T-cell (primary cell): ENCODE measurements at regions not wholly inside any gene's neighbourhood (a gene's known extent, or its start where the extent isn't known, plus 50 kb on each side); places are given as distances from the start of the nearest gene placed in this dataset.
"Not testable (repeated sequence)": the region's sequence is repeated elsewhere in the genome, so short reads cannot be mapped to it uniquely, and the experiment has no call there.

Experiments
- ATAC-seq, 4 experiments: fragments of 200-7000 bp in 3 of 4; fragments of 150-1000 bp in 1 of 4; cut with Tn5 transposase; replicated peaks in 1 of 4; 1 replicate in 3 of 4; 2 replicates in 1 of 4; pipeline ENCODE4 v1.10.0; 2021; ENCODE audit warnings: moderate library complexity in 3 of 4, mild to moderate bottlenecking in 2 of 4, moderate number of reproducible peaks in 1 of 4
- CTCF ChIA-PET, 2 donors: fragments of 300-600 bp; sonication (Branson Sonifier 250); formaldehyde crosslinking; loops; one replicate each; lab custom pipeline; 2022; ENCODE audit warnings: antibody characterized with exemption in 2 of 2; lab: Charles Lee
- POLR2A ChIA-PET, 2 donors: fragments of 300-600 bp; sonication (Branson Sonifier 250); formaldehyde crosslinking; loops; one replicate each; lab custom pipeline; 2022; ENCODE audit warnings: antibody characterized with exemption in 2 of 2; lab: Charles Lee
- DNase-seq, 35 experiments: peaks; one replicate each; pipeline versions ENCODE4 v3.0.0 to v3.0.0-alpha.2; 2013 to 2023
- H3K27ac ChIP-seq: one replicate; pipeline ENCODE4 v1.5.1; 2013; ENCODE audit warnings: low read length
- H3K27me3 ChIP-seq, 2 experiments: replicated peaks in 1 of 2; 1 replicate in 1 of 2; 2 replicates in 1 of 2; pipeline versions ENCODE4 v1.6.1 to v1.7.0; 2013; ENCODE audit warnings: low read length in 1 of 2, mixed read lengths in 1 of 2; ENCODE audit not compliant: control insufficient read depth in 2 of 2, insufficient read depth in 2 of 2; ENCODE audit errors: extremely low read depth in 1 of 2
- H3K36me3 ChIP-seq, 2 donors: 1 replicate in 1 of 2; 2 replicates in 1 of 2; pipeline versions ENCODE4 v1.6.1 to v1.7.0; 2013; ENCODE audit warnings: low read length in 1 of 2; ENCODE audit not compliant: control insufficient read depth in 2 of 2, insufficient read depth in 1 of 2; ENCODE audit errors: extremely low read depth in 1 of 2
- H3K4me1 ChIP-seq, 2 experiments: 1 replicate in 1 of 2; 2 replicates in 1 of 2; pipeline versions ENCODE4 v1.6.1 to v1.7.0; 2013; ENCODE audit warnings: low read length in 2 of 2, mixed read lengths in 1 of 2; ENCODE audit not compliant: insufficient read depth in 2 of 2, control insufficient read depth in 1 of 2; ENCODE audit errors: extremely low read depth in 1 of 2
- H3K4me3 ChIP-seq, 2 donors: 1 replicate in 1 of 2; 2 replicates in 1 of 2; pipeline versions ENCODE4 v1.5.1 to v1.7.0; 2013; ENCODE audit warnings: mild to moderate bottlenecking in 2 of 2, low read length in 1 of 2, moderate library complexity in 1 of 2; ENCODE audit not compliant: control insufficient read depth in 1 of 2; ENCODE audit errors: extremely low read depth in 1 of 2
- H3K9me3 ChIP-seq: 2 replicates; pipeline ENCODE4 v1.7.0; 2013
- H3K27ac Mint-ChIP-seq, 2 donors: one replicate each; pipeline ENCODE4 v1.8.0; 2020 to 2021; ENCODE audit warnings: mild to moderate bottlenecking in 2 of 2, mixed read lengths in 2 of 2
- H3K27me3 Mint-ChIP-seq, 2 donors: one replicate each; pipeline ENCODE4 v1.8.0; 2021 to 2022; ENCODE audit warnings: mixed read lengths in 2 of 2
- H3K36me3 Mint-ChIP-seq: one replicate; pipeline ENCODE4 v1.8.0; 2021; ENCODE audit warnings: mixed read lengths
- H3K4me1 Mint-ChIP-seq, 3 donors: one replicate each; pipeline ENCODE4 v1.8.0; 2020 to 2022; ENCODE audit warnings: mixed read lengths in 3 of 3, mild to moderate bottlenecking in 1 of 3
- H3K4me3 Mint-ChIP-seq, 3 donors: one replicate each; pipeline ENCODE4 v1.8.0; 2020 to 2022; ENCODE audit warnings: mild to moderate bottlenecking in 3 of 3, mixed read lengths in 3 of 3, moderate library complexity in 3 of 3
- H3K9me3 Mint-ChIP-seq, 3 donors: one replicate each; pipeline ENCODE4 v1.8.0; 2020 to 2022; ENCODE audit warnings: mixed read lengths in 3 of 3
- WGBS: methylation state at CpG from one replicate; pipeline ENCODE4 v1.1.5; 2013; ENCODE audit warnings: missing lambda C conversion rate; ENCODE audit not compliant: insufficient coverage; 5-methylcytosine and 5-hydroxymethylcytosine counted together

- no peaks in the 10 kb centered on the region for H3K27me3 ChIP-seq
- H3K9me3 ChIP-seq: no peaks in the 10 kb centered on the region
- ChIA-PET CTCF (no interaction called here), POLR2A (no interaction called here)
- Mint-ChIP-seq H3K36me3 (no peaks in the 10 kb centered on the region), H3K27me3 (no peaks in the 10 kb centered on the region), H3K4me1 (no peaks in the 10 kb centered on the region), H3K27ac (no peak overlapping the region), H3K4me3 (no peak overlapping the region), H3K9me3 (peaks cover 12 to 28% (median 18%) of the 10 kb centered on the region in 3 donors)
- H3K4me3 ChIP-seq: no peak overlapping the region
- H3K27ac ChIP-seq: no peak overlapping the region
- H3K36me3 ChIP-seq: no peaks in the 10 kb centered on the region
- no peaks in the 10 kb centered on the region for H3K4me1 ChIP-seq
- no peak for ATAC-seq
- DNase-seq: no peak
- WGBS: 69% methylated on average over 4 of the region's 7 CpGs
Measured at GRCh38 chr6:67467341-67467740, 1167.7 kb upstream of the ADGRB3 start.

DNA sequence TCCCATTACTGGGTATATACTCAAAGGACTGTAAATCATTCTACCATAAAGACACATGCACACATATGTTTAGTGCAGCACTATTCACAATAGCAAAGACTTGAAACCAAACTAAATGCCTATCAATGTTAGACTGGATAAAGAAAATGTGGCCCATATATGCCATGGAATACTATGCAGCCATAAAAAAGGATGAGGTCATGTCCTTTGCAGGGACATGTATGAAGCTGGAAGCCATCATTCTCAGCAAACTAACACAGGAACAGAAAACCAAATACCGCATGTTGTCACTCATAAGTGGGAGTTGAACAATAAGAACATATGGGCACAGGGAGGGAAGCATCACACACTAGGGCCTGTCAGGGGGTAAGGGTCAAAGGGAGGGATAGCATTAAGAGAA is 1172.4 kb upstream of the ADGRB3 start:
- POLR2A ChIA-PET, H3K27me3 Mint-ChIP-seq, H3K27me3 ChIP-seq, H3K27ac ChIP-seq, H3K27ac Mint-ChIP-seq, ATAC-seq, H3K9me3 ChIP-seq, H3K4me3 ChIP-seq, CTCF ChIA-PET, H3K36me3 Mint-ChIP-seq, H3K4me1 Mint-ChIP-seq, DNase-seq, H3K36me3 ChIP-seq, H3K4me1 ChIP-seq, H3K4me3 Mint-ChIP-seq: not testable (repeated sequence)
- H3K9me3 Mint-ChIP-seq: peaks cover 19 to 39% (median 30%) of the 10 kb centered on the region in 3 donors
- no CpG with 5 or more reads among the region's 1 CpG for WGBS

DNA sequence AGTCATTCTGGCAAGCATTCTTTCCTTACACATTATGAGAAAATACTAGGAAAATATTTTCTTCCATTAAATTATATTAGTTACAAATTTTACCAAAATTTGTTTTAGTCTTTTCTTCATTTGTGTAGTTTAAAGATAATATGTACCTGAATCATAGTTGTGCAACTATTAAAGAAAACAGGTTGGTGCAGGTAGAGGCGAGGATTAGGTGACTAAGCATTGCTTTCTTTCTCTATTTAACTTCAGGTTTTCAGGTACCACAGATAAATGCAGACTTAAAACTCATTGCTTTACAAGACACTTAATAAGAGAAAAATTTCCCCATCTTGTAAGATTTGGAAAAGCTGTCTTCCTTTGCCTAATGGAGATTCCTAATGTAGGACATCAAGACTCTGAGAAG is 1175.5 kb upstream of the ADGRB3 start:
- Histone ChIP-seq H3K27ac (no peak overlapping the region), H3K36me3 (no peaks in the 10 kb centered on the region), H3K27me3 (no peaks in the 10 kb centered on the region), H3K9me3 (no peaks in the 10 kb centered on the region), H3K4me1 (no peaks in the 10 kb centered on the region), H3K4me3 (no peak overlapping the region)
- CTCF ChIA-PET: no interaction called here
- Mint-ChIP-seq H3K36me3 (no peaks in the 10 kb centered on the region), H3K4me1 (no peaks in the 10 kb centered on the region), H3K4me3 (no peak overlapping the region), H3K27me3 (no peaks in the 10 kb centered on the region), H3K9me3 (peaks cover 20 to 45% (median 33%) of the 10 kb centered on the region in 3 donors), H3K27ac (no peak overlapping the region)
- DNase-seq (no peak), ATAC-seq (no peak)
- no CpG with 5 or more reads among the region's 1 CpG for WGBS
- POLR2A ChIA-PET: no interaction called here

- no peaks in the 10 kb centered on the region for H3K4me1 ChIP-seq
- no peak overlapping the region for H3K4me3 Mint-ChIP-seq
- H3K4me1 Mint-ChIP-seq: no peaks in the 10 kb centered on the region
- H3K27ac ChIP-seq: no peak overlapping the region
- no peaks in the 10 kb centered on the region for H3K9me3 ChIP-seq
- ATAC-seq (no peak), DNase-seq (no peak)
- no peaks in the 10 kb centered on the region for H3K27me3 Mint-ChIP-seq
- no peaks in the 10 kb centered on the region for H3K27me3 ChIP-seq
- peaks cover 21 to 45% (median 33%) of the 10 kb centered on the region in 3 donors for H3K9me3 Mint-ChIP-seq
- H3K4me3 ChIP-seq: no peak overlapping the region
- CTCF ChIA-PET: no interaction called here
- no peaks in the 10 kb centered on the region for H3K36me3 ChIP-seq
- 83% methylated on average over 1 of the region's 4 CpGs for WGBS
- POLR2A ChIA-PET: no interaction called here
- H3K27ac Mint-ChIP-seq: no peak overlapping the region
- no peaks in the 10 kb centered on the region for H3K36me3 Mint-ChIP-seq
Measured at GRCh38 chr6:67458265-67458664, 1176.8 kb upstream of the ADGRB3 start.

DNA sequence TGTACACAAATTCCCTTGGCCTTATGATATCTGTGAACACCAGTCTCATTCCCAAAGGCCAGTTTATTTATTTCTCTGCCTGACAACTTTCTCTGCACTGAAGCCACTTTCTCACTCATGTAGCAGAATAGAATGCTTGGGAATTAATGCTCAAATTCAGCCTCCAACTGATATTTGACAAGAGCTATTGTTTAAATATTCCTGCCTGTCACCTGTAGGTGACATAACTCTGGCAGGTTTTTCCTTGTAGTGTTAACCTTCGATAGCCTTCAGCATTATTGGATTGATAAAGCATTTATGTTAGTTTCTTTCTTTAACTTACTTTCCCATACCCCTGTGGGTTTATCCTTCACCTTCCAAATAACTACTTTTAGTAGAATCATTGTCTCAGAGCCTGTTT is 1183.2 kb upstream of the ADGRB3 start:
- Mint-ChIP-seq H3K4me3 (no peak overlapping the region), H3K36me3 (no peaks in the 10 kb centered on the region), H3K27me3 (no peaks in the 10 kb centered on the region), H3K27ac (no peak overlapping the region), H3K4me1 (no peaks in the 10 kb centered on the region), H3K9me3 (peaks cover 15 to 22% (median 18%) of the 10 kb centered on the region in 3 donors)
- Histone ChIP-seq H3K4me1 (no peaks in the 10 kb centered on the region), H3K27me3 (no peaks in the 10 kb centered on the region), H3K36me3 (no peaks in the 10 kb centered on the region), H3K4me3 (no peak overlapping the region), H3K27ac (no peak overlapping the region), H3K9me3 (peaks cover 5% of the 10 kb centered on the region)
- CTCF ChIA-PET: interaction anchor here in 1 of 2 donors (0.6 kb wide), 1 partner anchor 1209 kb away, joined by 3 read pairs; no protein-coding TSS in a partner anchor
- DNase-seq (no peak), ATAC-seq (no peak)
- WGBS: no CpG with 5 or more reads among the region's 1 CpG
- POLR2A ChIA-PET: no interaction called here

DNA sequence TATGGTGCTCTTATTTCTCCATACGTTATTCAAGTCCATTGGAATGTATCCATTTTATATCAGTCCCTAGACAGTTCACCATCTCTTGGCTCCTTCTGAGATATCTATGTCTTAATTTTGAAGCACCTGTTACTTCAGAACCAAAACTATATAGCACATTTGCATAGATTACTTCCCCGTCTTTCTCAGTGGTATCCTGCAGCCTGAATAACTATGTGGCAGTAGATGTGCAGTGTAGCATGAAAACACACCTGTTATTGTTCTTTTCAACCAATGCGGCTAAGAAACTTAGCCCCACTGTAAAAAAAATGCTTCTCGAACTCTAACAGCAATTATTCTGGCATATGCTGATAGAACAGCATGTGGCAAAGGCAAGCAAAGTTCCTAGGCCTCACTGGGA is 1184.4 kb upstream of the ADGRB3 start:
- H3K4me3 Mint-ChIP-seq: no peak overlapping the region
- ChIA-PET CTCF (no interaction called here), POLR2A (no interaction called here)
- H3K27me3 Mint-ChIP-seq: no peaks in the 10 kb centered on the region
- H3K27me3 ChIP-seq: no peaks in the 10 kb centered on the region
- H3K9me3 ChIP-seq: peaks cover 5% of the 10 kb centered on the region
- no peaks in the 10 kb centered on the region for H3K4me1 Mint-ChIP-seq
- no CpG with 5 or more reads among the region's 4 CpGs for WGBS
- H3K27ac ChIP-seq: no peak overlapping the region
- H3K9me3 Mint-ChIP-seq: peaks cover 11 to 22% (median 13%) of the 10 kb centered on the region in 3 donors
- no peak overlapping the region for H3K4me3 ChIP-seq
- DNase-seq: no peak
- ATAC-seq: no peak
- no peaks in the 10 kb centered on the region for H3K4me1 ChIP-seq
- no peaks in the 10 kb centered on the region for H3K36me3 ChIP-seq
- no peaks in the 10 kb centered on the region for H3K36me3 Mint-ChIP-seq
- H3K27ac Mint-ChIP-seq: no peak overlapping the region

- Mint-ChIP-seq H3K4me1 (no peaks in the 10 kb centered on the region), H3K9me3 (peaks cover 8 to 19% (median 12%) of the 10 kb centered on the region in 3 donors), H3K27ac (no peak overlapping the region), H3K36me3 (no peaks in the 10 kb centered on the region), H3K4me3 (no peak overlapping the region), H3K27me3 (no peaks in the 10 kb centered on the region)
- no peak for ATAC-seq
- Histone ChIP-seq H3K4me1 (no peaks in the 10 kb centered on the region), H3K36me3 (no peaks in the 10 kb centered on the region), H3K27ac (no peak overlapping the region), H3K4me3 (no peak overlapping the region), H3K27me3 (no peaks in the 10 kb centered on the region), H3K9me3 (peaks cover 5% of the 10 kb centered on the region)
- DNase-seq: no peak
- ChIA-PET CTCF (interaction anchor here in 1 of 2 donors (0.5 kb wide), 1 partner anchor 8 kb away, joined by 3 read pairs; no protein-coding TSS in a partner anchor), POLR2A (no interaction called here)
- no CpG with 5 or more reads among the region's 4 CpGs for WGBS
Measured at GRCh38 chr6:67449602-67450001, 1185.5 kb upstream of the ADGRB3 start.
